NCI-H187 (cell line): ENCODE measurements at regions not wholly inside any gene's neighbourhood (a gene's known extent, or its start where the extent isn't known, plus 50 kb on each side); places are given as distances from the start of the nearest gene placed in this dataset.

Experiments
- DNase-seq, 2 experiments: peaks; one replicate each; lab custom pipeline; 2025; lab: John Stamatoyannopoulos, UW

DNA sequence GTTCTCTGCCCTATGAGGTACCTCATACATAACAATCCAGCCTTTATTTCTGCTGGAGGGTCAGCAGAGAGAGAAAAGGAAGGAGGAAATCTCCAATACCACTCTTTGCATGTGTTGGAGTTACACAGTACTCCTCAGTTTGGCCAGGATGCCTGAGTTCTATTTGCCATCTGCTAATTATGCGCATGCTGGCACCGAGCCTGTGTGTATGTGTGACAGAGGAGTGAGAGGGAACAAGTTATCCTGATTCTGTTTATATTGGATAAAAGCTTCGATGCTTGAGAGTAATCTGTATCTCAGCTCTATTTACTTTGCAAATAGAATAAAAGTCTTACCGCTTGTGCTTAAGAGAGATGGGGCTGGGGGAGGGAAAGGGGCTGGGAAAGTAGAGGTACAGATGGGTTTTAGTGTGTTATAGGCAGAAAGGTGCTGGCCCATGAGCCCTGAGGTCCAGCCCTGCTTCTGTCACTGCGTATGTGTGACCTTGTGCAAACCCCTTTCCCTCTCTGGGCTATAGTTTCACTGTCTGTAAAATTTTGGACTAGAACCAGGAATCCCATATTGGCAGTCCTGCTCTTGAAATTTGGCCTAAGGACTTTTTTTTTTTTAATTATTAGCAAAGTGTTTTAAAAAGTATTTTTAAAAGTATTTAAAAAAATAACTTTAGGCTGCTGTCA, 54.5 kb upstream of the PLXNA2 start:
- DNase-seq: no peak

- DNase-seq: no peak
These were observed 56.0 kb upstream of the PLXNA2 start for GRCh38 chr1:208300084-208300770.

DNA sequence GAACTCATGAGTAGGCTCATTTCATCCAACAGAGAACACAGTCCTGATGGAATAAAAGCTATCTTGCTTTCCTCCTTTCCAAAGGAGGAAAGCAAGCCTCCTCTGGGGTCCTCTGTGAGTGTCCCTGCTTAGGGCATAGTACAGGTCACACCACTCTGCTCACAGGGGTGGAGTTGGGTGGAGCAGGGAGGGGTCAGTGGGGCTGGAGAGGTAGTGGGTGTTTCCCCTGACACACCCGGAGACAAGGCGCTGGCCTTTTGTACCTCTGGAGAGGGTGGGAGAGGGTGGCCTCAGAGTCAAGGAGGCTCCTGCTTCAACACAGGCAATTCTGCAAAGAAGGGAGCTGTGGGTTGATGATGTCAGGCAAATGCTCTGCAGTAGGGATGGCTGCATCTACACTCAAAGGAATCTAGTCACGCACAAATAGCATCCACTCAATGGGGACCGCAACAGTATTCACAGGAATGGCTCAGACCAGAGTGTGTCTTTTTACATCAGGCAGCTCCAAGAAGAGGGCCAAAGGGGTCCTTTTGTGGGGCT, 58.6 kb upstream of the PLXNA2 start:
- DNase-seq: no peak

DNA sequence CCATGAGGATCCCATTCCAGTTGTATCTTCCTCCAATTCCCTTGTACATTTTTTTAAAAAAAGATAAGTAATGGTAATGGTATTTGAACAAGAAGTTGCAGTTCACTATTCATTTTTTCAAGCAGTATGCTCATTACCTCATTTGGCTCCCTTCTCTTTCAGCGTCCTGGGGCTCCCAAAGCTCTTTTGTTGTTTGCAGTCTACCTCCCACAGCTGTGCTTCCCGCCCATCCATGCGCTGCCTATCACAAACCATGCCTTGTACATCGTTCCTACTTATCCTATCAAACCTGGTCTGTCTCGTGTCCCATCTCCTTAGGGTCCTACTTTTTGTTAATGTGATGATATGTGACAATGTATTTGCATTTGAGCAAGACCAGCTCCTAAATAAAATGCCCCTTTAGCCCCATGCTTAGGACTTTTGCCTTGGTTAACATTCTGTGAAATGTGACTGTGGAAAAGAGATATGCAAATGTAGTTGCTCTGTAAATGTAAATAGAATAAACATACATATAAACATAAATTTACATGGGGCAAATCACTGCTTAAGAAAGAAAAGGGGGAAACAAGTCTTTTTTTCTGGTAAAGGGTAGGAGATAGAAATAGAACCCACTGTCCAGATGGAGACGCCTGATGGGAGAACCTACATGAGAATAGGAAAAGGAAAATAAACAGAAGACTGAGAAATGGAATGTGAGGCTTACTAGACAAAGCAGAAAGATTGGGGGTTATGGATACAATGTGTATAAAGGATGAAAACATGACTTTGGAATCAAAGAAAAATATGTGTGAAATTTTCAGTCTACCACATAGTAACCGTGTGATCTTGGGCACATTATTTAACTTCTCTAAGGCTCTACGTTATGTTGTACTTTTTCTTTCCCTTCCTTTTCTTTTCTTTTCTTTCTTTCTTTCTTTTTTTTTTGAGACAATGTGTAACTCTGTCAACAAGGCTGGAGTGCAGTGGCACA, 59.8 kb upstream of the PLXNA2 start:
- DNase-seq: no peak

DNA sequence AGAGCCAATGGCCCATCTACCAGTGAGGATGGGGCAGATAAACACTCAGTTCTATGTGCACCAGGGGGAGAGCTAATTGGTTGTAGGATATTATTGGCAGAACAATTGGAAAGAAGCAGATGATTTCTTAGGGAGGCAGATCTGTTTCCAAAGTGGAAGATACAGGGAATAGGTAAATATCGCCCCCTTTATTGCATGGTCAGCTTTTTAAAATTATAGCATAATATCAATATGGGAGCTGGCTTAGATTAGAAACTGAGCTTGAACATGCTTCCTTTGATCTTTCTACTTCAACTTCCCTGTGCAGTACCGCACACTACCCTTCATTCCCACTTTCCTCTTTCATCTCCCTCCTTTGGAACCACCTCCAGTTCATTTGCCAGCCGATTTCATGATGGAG, 64.0 kb upstream of the PLXNA2 start:
- DNase-seq: no peak

DNA sequence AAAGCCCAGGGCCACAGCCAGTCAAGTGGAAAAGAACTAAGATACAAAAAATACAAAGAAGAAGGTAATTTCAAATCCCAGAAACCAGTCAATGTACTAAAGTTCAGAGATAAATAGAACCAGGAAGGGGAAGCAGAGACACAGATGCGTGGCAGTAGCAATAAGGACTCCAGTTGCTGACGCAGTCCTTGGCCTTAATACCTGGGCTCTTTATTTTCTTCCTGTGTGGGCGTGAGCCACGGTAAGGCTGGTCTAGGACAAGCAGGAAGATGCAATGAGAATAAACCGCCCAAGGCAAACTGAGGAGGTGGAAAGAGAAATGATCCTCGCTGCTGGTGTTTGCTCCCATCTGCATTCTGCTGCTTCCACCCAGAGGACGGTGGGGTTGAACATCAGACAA, 65.6 kb upstream of the PLXNA2 start:
- DNase-seq: no peak

DNA sequence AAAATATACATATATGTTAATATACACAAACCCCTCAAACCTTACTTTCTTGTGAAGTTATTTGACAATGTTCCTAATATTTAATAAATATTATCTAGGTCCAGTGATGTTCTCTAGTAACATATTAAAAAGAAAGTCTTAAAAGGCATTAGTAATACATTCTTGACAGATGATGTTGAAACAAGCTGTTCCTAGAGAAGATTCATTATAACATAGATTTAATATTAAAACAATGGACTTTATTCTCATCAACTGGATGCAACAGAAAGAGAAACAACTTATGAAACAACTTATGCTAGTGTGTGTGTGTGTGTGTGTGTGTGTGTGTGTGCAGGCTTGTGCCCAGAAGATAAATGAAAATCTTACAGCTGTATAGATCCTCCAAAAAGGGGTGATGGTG, 68.5 kb upstream of the PLXNA2 start:
- no peak for DNase-seq

- DNase-seq: no peak
These were observed 70.2 kb upstream of the PLXNA2 start for GRCh38 chr1:208314431-208314830.

DNA sequence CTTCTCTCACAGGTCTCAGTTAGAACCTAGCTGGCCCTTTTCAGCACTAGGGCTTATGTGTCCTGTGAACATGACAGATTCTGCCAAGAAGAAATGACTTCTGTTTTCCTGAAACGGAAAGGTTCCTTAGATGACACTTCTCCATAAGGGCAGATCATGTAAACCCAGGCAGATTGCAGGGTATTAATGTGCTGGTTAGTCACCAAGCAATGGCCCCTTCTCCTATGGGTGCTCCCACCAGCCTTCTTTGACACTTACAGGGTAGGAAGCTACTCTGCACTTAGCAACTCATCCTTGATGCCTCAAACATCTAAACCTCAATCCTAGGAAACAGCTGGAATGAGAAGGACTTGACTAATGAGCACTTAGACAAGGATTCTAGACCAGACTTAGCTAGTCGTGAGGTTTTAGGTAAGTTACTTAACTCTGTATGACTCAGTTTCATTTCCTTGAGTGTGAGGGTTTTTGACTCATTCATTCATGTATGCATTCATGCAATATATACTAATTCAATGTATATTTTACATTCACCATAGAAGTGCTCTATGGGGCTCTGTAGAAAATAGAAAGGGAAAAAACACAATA, 74.1 kb upstream of the PLXNA2 start:
- no peak for DNase-seq

- DNase-seq: no peak
These were observed 79.8 kb upstream of the PLXNA2 start for GRCh38 chr1:208324005-208324404.

- no peak for DNase-seq
These were observed 81.8 kb upstream of the PLXNA2 start for GRCh38 chr1:208326033-208326432.

DNA sequence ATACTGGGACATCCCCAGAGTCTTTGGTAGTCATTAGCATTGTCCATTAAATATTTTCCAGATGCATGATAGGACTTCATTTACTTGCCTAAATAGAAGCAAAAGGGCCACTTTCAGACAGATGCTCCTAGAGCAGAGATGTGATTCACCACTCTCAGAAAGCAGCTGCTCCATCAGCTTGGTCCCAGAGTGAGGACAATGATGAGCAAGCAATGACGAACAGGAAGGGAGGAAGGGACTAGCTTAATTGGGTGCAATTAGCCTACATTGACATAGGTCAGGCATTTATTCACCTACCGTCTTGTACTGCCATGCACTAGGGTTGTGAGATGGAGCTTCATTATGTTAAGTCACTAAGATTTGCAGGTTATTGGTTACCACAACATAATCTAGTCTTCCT, 85.1 kb upstream of the PLXNA2 start:
- no peak for DNase-seq

DNA sequence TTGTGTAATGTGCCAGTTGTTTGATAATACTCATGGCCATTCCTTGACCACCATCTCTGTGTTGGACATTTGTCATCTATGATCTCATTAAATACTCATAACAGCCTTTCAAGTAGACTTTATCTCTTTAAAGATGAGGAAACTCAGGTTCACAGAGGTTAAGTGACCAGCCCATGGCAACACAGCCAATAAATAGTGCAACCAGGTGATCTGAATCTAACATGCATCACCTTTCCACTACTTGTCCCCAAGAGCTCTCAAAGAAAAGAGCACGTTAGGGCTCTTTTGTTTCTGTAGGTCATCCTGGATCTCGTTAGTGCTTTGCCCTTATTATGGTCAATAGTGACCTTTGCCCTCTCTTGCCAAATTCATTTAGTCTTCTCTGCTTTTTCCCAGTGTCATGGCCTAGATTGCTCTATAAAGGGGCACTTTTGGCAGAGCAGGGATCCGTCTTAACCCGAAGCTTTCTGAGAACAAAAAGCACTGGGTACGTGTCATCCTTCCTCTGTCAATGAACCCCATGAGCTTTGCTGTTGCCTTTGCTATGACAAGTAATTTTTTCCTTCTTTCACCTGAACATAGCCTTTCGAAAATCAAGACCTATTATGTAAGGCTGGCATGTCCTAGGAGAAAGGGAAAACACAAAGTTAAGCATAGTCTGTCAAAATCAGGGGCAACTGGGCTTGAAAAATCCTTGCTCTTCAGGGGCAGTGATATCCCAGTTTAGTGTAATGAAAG, 88.0 kb upstream of the PLXNA2 start:
- no peak for DNase-seq

DNA sequence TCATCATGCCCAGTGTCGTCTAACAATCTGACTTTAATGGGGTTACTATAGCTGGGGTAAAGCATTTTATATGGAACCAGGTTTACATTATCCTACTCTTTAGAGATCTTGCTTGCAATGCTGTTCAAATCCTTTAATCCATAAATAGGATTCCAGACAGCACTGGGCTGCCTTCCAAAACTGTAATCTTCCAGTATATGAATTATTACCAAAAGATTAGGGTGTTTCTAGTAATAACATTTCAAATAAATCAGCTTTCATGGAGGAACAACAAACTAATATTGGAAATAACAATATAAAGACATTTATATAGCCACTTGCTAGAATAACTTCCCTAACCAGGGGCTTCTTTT, 88.6 kb upstream of the PLXNA2 start:
- no peak for DNase-seq

DNA sequence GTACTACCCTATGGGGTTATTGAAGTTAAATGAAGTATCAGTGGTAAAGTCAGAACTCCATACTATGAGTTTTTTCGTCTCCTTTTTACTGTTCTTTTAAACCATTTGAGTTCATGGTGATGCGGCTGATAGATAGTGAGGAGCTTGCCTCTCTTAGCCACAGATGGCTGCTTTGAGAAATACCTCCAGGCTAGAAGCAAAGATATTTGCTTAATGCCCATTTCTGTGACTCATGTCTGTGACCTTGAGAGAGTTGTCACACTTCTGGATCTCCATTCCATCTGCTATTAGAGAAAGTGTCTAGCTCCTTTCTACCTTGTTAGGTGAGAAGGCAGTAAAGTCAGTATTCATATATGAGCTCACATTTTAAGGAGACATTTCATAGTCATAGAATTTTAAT, 89.5 kb upstream of the PLXNA2 start:
- DNase-seq: no peak

- no peak for DNase-seq
These were observed 91.4 kb upstream of the PLXNA2 start for GRCh38 chr1:208335371-208336136.

GRCh38 chr1:208336137-208336518, 91.9 kb upstream of the PLXNA2 start:
- DNase-seq: no peak

GRCh38 chr1:208339911-208340310, 95.7 kb upstream of the PLXNA2 start:
- DNase-seq: no peak

DNA sequence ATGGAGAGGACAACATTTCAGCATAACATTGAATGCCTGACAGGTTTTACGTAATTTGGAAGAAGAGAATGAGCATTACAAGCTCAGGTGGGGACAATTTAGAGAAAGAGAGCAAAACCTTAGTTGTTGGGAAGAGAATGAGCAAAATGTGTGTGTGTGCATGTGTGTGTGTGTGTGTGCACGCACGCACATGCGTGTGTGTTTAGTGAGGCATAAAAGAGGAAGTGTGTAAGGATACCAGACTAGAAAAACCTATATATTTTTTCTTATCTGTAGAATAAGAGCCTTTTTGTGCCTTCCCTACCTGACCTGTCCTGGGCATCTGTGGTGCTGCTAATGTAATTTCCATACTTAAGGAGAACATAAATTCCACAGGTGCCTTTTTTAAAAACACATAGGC, 99.0 kb upstream of the PLXNA2 start:
- DNase-seq: no peak

- DNase-seq: no peak
These were observed 100.1 kb upstream of the PLXNA2 start for GRCh38 chr1:208344202-208344857.
